Karpas-422 (cell line): ENCODE measurements at regions not wholly inside any gene's neighbourhood (a gene's known extent, or its start where the extent isn't known, plus 50 kb on each side); places are given as distances from the start of the nearest gene placed in this dataset.

Experiments
- DNase-seq: peaks from one replicate; pipeline ENCODE4 v3.0.0-alpha.2; 2015
- H2AFZ ChIP-seq: fragments of 200-600 bp; sonication (generic); 2 replicates; pipeline ENCODE4 v1.6.1; 2014; ENCODE audit warnings: antibody characterized with exemption, low read length, mixed read lengths
- H3K27ac ChIP-seq: fragments of 200-600 bp; sonication (generic); 2 replicates; pipeline ENCODE4 v1.5.1; 2014; ENCODE audit warnings: mild to moderate bottlenecking, low read length, moderate library complexity
- H3K27me3 ChIP-seq: fragments of 200-600 bp; sonication (generic); 2 replicates; pipeline ENCODE4 v1.6.1; 2014; ENCODE audit warnings: low read length, mixed read lengths
- H3K36me3 ChIP-seq: fragments of 200-600 bp; sonication (generic); 2 replicates; pipeline ENCODE4 v1.6.1; 2014; ENCODE audit warnings: low read length, mixed read lengths; ENCODE audit not compliant: insufficient read depth
- H3K4me1 ChIP-seq: fragments of 200-600 bp; sonication (generic); 2 replicates; pipeline ENCODE4 v1.6.1; 2014; ENCODE audit warnings: mild to moderate bottlenecking, low read length, mixed read lengths
- H3K4me2 ChIP-seq: fragments of 200-600 bp; sonication (generic); 2 replicates; pipeline ENCODE4 v1.6.1; 2014; ENCODE audit warnings: low read length, low read depth, mild to moderate bottlenecking; ENCODE audit not compliant: poor library complexity, severe bottlenecking
- H3K4me3 ChIP-seq: fragments of 200-600 bp; sonication (generic); 2 replicates; pipeline ENCODE4 v1.5.1; 2014; ENCODE audit warnings: mild to moderate bottlenecking, antibody characterized with exemption, low read length, mixed read lengths
- H3K79me2 ChIP-seq: fragments of 200-600 bp; sonication (generic); 2 replicates; pipeline ENCODE4 v1.6.1; 2014; ENCODE audit warnings: mild to moderate bottlenecking, low read length, mixed read lengths
- H3K9ac ChIP-seq: fragments of 200-600 bp; sonication (generic); 2 replicates; pipeline ENCODE4 v1.6.0; 2014; ENCODE audit warnings: low read length
- H3K9me2 ChIP-seq: fragments of 200-600 bp; sonication (generic), shearing (Covaris generic); replicated peaks from 2 replicates; pipeline ENCODE4 v1.6.0; 2014; ENCODE audit warnings: mild to moderate bottlenecking, low read length, moderate library complexity; ENCODE audit not compliant: insufficient read depth
- H3K9me3 ChIP-seq: fragments of 300-700, 200-600 bp; sonication (generic); 2 replicates; pipeline ENCODE4 v1.6.1; 2014; ENCODE audit warnings: low read length, mixed read lengths
- H4K20me1 ChIP-seq: fragments of 200-600 bp; sonication (generic); 2 replicates; pipeline ENCODE4 v1.6.1; 2014; ENCODE audit warnings: mild to moderate bottlenecking, antibody characterized with exemption, low read length, low read depth; ENCODE audit not compliant: insufficient read depth

DNA sequence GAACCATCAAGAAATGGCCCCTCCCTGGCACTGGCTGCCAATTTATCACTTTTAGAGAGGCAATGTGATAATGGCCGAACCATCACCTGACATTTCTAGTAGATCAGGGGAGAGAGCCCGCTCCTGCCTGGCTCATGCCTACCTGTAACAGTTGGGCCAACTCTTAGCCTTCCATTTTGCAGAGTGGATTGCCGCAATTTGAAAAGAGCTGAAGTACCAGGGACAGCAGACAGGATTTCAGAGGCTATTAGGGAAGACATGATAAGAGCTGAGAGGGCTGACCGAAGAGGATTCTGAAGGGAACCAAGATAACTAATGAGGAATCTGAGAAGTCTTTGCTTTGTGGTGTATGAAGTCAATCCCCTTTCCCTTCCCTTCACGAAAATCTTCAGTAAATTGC, 121.2 kb upstream of the ANKRD28 start:
- no peak for DNase-seq
- Histone ChIP-seq H3K9ac (no peak overlapping the region), H2AFZ (no peak overlapping the region), H3K4me2 (no peak overlapping the region), H3K9me2 (no peaks in the 10 kb centered on the region), H4K20me1 (no peaks in the 10 kb centered on the region), H3K4me1 (no peaks in the 10 kb centered on the region), H3K9me3 (no peaks in the 10 kb centered on the region), H3K4me3 (no peak overlapping the region), H3K36me3 (no peaks in the 10 kb centered on the region), H3K27ac (no peak overlapping the region), H3K27me3 (no peaks in the 10 kb centered on the region), H3K79me2 (no peaks in the 10 kb centered on the region)

DNA sequence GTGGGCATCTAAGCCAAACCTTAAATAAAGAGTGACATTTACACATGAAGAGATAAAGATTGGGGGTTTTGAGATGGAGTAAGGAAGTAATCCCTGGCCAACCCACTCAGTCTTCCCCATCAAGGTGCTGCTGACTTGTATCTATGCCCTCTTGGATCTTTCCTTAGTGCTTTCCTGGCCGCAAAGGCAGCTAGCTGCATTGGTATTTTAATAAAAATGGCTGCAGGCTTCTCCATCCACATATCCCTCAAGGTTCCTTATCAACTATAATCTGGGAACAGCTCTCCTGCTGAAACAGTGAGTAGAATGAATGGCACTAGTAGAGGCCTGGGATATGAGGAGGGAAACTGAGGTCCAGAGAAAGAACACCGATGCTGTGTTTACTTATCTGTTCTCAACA, 122.2 kb upstream of the ANKRD28 start:
- no peak overlapping the region for H3K4me3 ChIP-seq
- H3K9ac ChIP-seq: no peak overlapping the region
- H3K27me3 ChIP-seq: no peaks in the 10 kb centered on the region
- no peaks in the 10 kb centered on the region for H4K20me1 ChIP-seq
- H3K9me3 ChIP-seq: no peaks in the 10 kb centered on the region
- no peak overlapping the region for H3K4me2 ChIP-seq
- no peaks in the 10 kb centered on the region for H3K79me2 ChIP-seq
- H3K4me1 ChIP-seq: no peaks in the 10 kb centered on the region
- DNase-seq: no peak
- no peaks in the 10 kb centered on the region for H3K9me2 ChIP-seq
- no peak overlapping the region for H3K27ac ChIP-seq
- H2AFZ ChIP-seq: no peak overlapping the region
- no peaks in the 10 kb centered on the region for H3K36me3 ChIP-seq

DNA sequence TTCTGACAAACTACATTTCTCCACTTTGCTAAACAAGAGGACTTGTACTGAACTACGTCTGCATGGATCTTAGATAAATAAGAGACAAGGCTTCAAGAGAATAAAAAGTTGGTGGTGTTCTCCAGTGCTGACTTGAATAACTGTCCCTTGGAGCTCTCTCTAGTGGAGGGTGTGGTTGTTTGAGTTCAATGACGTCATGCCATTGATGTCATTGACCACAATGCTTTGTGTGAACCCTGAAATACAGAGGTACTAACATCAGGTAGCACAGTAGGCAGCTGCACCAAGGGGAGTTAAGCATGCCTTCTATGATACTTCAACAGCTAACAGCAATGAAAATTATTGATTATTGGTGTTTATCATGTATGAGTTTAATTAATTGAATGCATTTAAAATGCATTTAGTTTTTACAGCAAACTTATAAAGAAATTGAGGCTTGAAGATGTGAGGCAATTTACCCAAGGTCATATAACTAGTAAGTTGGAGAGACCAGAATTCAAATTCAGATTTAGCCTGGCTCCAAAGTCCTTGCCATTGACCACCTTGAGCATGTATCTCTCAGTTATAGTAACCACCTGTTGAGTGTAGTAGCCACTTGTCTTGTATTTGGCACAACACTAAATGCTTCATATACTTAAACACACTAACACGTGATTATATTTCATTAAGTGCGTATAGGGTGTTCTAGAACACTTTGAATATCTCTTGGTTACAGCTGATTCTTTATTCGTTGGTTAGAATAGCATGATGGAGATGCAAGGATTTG, 126.0 kb upstream of the ANKRD28 start:
- Histone ChIP-seq H3K9ac (no peak overlapping the region), H3K4me3 (no peak overlapping the region), H3K4me1 (no peaks in the 10 kb centered on the region), H3K79me2 (no peaks in the 10 kb centered on the region), H3K9me3 (no peaks in the 10 kb centered on the region), H3K27me3 (no peaks in the 10 kb centered on the region), H3K27ac (no peak overlapping the region), H3K4me2 (no peak overlapping the region), H3K36me3 (no peaks in the 10 kb centered on the region), H4K20me1 (no peaks in the 10 kb centered on the region), H2AFZ (no peak overlapping the region), H3K9me2 (no peaks in the 10 kb centered on the region)
- DNase-seq: peak; percentile 53

DNA sequence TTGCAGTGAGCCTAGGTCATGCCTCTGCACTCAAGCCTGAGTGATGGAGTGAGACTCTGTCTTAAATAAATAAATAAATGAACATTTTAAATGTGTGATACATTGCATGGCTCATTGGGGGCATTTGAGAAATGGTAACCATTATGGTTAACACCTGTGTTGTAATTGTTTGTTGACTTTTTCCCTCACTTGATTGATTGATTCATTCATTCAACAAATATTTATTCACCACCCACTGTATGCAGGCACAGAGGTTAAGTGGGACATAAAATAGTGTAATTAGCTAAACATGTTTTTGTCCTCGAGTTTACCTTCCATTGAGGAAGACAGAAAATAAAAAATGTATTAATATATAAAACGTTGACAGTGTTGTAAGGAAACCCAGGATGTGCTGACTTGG, 127.1 kb upstream of the ANKRD28 start:
- no peaks in the 10 kb centered on the region for H4K20me1 ChIP-seq
- no peak overlapping the region for H3K4me2 ChIP-seq
- no peaks in the 10 kb centered on the region for H3K79me2 ChIP-seq
- no peak overlapping the region for H3K9ac ChIP-seq
- H2AFZ ChIP-seq: no peak overlapping the region
- H3K27ac ChIP-seq: no peak overlapping the region
- no peaks in the 10 kb centered on the region for H3K36me3 ChIP-seq
- no peaks in the 10 kb centered on the region for H3K9me3 ChIP-seq
- H3K4me1 ChIP-seq: no peaks in the 10 kb centered on the region
- H3K9me2 ChIP-seq: no peaks in the 10 kb centered on the region
- no peaks in the 10 kb centered on the region for H3K27me3 ChIP-seq
- no peak for DNase-seq
- no peak overlapping the region for H3K4me3 ChIP-seq

DNA sequence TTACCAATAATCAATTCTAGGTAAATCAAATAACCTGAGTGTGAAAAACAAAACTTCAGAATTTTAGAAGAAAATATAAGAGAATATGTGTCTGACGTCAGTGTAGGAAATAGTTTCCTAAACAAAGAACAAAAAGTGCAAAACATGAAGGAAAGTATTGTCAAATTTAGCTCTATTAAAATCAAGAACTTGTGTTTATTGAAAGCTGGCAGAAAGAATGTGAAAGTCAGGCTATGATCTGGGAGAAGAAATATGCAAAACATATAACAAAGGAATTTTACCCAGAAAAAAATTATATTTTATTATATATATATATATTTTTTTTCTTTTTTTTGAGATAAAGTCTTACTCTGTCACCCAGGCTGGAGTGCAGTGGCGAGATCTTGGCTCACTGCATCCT, 129.1 kb upstream of the ANKRD28 start:
- no peak for DNase-seq
- H3K36me3 ChIP-seq: no peaks in the 10 kb centered on the region
- no peak overlapping the region for H3K4me2 ChIP-seq
- H4K20me1 ChIP-seq: no peaks in the 10 kb centered on the region
- H3K27me3 ChIP-seq: no peaks in the 10 kb centered on the region
- no peaks in the 10 kb centered on the region for H3K4me1 ChIP-seq
- H3K27ac ChIP-seq: no peak overlapping the region
- no peaks in the 10 kb centered on the region for H3K79me2 ChIP-seq
- H3K9me3 ChIP-seq: no peaks in the 10 kb centered on the region
- no peaks in the 10 kb centered on the region for H3K9me2 ChIP-seq
- H3K9ac ChIP-seq: no peak overlapping the region
- no peak overlapping the region for H2AFZ ChIP-seq
- H3K4me3 ChIP-seq: no peak overlapping the region

DNA sequence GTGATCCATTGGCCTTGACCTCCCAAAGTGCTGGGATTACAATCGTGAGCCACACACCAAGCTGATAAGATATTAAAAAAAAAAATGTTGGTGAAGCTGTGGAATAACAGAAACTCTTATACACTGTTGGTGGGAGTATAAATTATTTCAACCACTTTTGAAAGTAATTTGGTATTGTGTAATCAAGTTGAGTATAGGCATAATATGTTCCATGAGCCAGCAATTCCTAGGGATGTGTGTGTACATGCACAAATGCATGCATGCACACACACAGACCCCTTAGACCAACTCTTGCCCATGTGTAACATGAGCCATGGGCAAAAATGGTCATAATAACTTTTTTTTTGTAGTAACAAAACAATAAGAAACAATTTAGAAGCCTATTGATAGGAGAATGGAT, 130.2 kb upstream of the ANKRD28 start:
- no peaks in the 10 kb centered on the region for H3K9me3 ChIP-seq
- no peaks in the 10 kb centered on the region for H3K9me2 ChIP-seq
- H3K4me3 ChIP-seq: no peak overlapping the region
- no peaks in the 10 kb centered on the region for H3K36me3 ChIP-seq
- no peak overlapping the region for H3K27ac ChIP-seq
- no peak overlapping the region for H3K4me2 ChIP-seq
- no peaks in the 10 kb centered on the region for H3K79me2 ChIP-seq
- H4K20me1 ChIP-seq: no peaks in the 10 kb centered on the region
- no peak overlapping the region for H2AFZ ChIP-seq
- no peaks in the 10 kb centered on the region for H3K27me3 ChIP-seq
- H3K9ac ChIP-seq: no peak overlapping the region
- DNase-seq: no peak
- no peaks in the 10 kb centered on the region for H3K4me1 ChIP-seq

DNA sequence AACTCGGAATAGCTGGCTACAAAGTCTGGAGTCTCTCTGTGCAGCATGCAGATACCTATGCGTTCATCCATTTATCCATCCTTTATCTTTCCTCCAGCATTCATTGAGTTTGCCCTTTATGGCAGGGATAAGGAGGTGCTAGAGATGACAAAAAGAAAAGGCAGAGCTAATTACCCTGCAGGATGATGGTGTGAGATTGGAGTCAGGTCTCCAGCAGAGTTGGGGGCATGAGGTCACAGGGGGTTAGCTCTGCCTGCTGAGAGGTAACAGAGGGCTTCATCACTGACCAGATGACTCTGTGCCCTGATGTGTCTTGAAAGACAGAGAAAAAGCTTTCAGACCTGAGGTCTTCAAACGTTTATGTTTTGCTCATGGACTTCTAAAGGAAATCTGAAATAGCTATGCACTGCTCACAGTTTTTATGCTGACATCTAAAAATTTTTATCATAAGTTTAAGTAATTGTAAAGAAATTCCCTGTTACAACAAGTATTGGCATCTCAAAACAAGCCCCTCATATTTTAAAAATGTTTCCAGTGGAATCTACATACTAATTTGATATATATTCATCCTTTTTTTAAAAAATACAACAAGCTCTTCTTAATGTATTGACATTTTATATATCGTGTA, 132.3 kb upstream of the ANKRD28 start:
- Histone ChIP-seq H3K36me3 (no peaks in the 10 kb centered on the region), H3K27me3 (no peaks in the 10 kb centered on the region), H3K27ac (no peak overlapping the region), H2AFZ (no peak overlapping the region), H3K4me3 (no peak overlapping the region), H3K4me2 (no peak overlapping the region), H3K9me3 (no peaks in the 10 kb centered on the region), H4K20me1 (no peaks in the 10 kb centered on the region), H3K9me2 (no peaks in the 10 kb centered on the region), H3K79me2 (no peaks in the 10 kb centered on the region), H3K9ac (no peak overlapping the region), H3K4me1 (peaks cover 6% of the 10 kb centered on the region)
- DNase-seq: no peak

DNA sequence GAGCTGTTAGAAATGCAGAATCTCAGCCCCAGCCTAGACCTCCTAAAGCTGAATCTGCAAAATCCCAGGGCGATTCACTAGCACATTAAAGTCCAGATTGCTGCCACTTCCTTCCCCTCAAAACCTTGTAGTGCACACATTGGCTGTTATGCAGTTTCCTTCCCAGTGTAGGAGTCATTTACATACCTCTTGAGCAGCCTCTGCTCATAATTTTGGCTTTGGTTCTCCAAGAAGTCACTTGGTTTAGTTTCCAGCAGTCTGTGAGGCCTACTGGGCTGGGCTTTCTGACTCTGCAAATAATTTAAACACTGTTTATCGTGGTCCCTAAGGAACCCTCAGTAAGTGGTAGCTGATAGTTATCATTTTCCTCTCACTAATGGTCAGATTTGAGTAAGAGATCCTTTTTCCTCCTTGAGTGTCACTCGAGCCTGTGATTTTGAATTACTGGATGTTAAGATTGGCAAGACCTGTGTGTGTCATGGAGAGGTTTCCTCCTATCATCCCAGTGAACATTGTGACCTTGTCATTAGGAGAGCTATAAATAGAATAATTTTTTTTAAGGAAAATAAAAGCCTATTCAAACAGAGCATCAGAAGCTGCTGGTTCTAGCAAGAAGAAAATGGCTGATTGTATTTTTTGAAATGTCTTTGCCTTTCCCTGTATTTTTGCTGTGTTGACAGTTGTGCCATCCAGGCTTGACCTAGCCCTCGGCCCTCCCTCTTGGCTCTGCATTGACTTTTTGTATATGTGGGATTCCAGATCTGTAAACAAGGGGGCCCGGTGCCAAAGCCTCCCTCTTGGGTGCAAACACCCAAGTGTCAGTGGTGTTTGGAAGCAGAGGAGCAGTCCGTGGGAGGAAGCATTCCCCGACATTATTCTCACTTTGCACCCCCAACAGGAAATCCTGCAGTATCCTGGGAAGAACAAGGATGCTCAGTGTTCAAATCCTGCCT, 134.8 kb upstream of the ANKRD28 start:
- Histone ChIP-seq H3K9me2 (no peaks in the 10 kb centered on the region), H3K79me2 (no peaks in the 10 kb centered on the region), H3K9ac (no peak overlapping the region), H4K20me1 (no peaks in the 10 kb centered on the region), H3K36me3 (no peaks in the 10 kb centered on the region), H3K27me3 (no peaks in the 10 kb centered on the region), H3K4me1 (peaks cover 6% of the 10 kb centered on the region), H3K9me3 (no peaks in the 10 kb centered on the region), H3K4me3 (no peak overlapping the region), H3K27ac (no peak overlapping the region), H2AFZ (no peak overlapping the region), H3K4me2 (no peak overlapping the region)
- DNase-seq: no peak
